AG04450 (cell line): ENCODE measurements at regions not wholly inside any gene's neighbourhood (a gene's known extent, or its start where the extent isn't known, plus 50 kb on each side); places are given as distances from the start of the nearest gene placed in this dataset.
"Not testable (repeated sequence)": the region's sequence is repeated elsewhere in the genome, so short reads cannot be mapped to it uniquely, and the experiment has no call there.

Source experiments
- CTCF ChIA-PET: fragments of 300-600, 350-600 bp; formaldehyde crosslinking; extraction: SDS; loops from one replicate; lab custom pipeline; 2022; ENCODE audit warnings: antibody characterized with exemption, inconsistent platforms; lab: Charles Lee
- POLR2A ChIA-PET: fragments of 350-600 bp; formaldehyde crosslinking; extraction: SDS; loops from one replicate; lab custom pipeline; 2021; ENCODE audit warnings: antibody characterized with exemption, inconsistent platforms; lab: Yijun Ruan, JAX
- DNase-seq: peaks from one replicate; pipeline ENCODE4 v3.0.0-alpha.2; 2011; ENCODE audit warnings: low read depth, low spot score
- H3K27ac ChIP-seq: one replicate; pipeline ENCODE4 v1.5.1; 2012; ENCODE audit warnings: low read depth, low read length, control low read depth
- H3K27me3 ChIP-seq: one replicate; pipeline ENCODE4 v1.6.0; 2012; ENCODE audit warnings: low read length; ENCODE audit not compliant: control insufficient read depth, insufficient read depth
- H3K4me3 ChIP-seq: 2 replicates; pipeline ENCODE4 v1.5.1; 2011; ENCODE audit warnings: mild to moderate bottlenecking, low read depth, low read length, control low read depth
- H3K9me3 ChIP-seq: 2 replicates; pipeline ENCODE4 v1.5.1; 2012; ENCODE audit warnings: low read length; ENCODE audit not compliant: control insufficient read depth, insufficient read depth
- CTCF ChIP-seq: IDR thresholded peaks from 2 replicates; pipeline ENCODE4 v1.5.1; 2011; ENCODE audit warnings: low read depth, low read length, control low read depth, inconsistent platforms

GRCh38 chr12:75628916-75629315 lies 117.5 kb upstream of the KRR1 start:
- TF ChIP-seq CTCF, result no peak
- H3K9me3 ChIP-seq, result no peaks in the 10 kb centered on the region
- no peaks in the 10 kb centered on the region for H3K27me3 ChIP-seq
- POLR2A ChIA-PET, result interaction anchor here (0.6 kb wide), 1 partner anchor 403 kb away, joined by 3 read pairs; the partner anchor contains the start of gene PHLDA1
- DNase-seq, result no peak
- CTCF ChIA-PET, result interaction anchor here (0.8 to 2.1 kb wide), 2 partner anchors 13 to 103 kb away, joined by 4 read pairs; no protein-coding TSS in a partner anchor
- H3K4me3 ChIP-seq, result no peak overlapping the region
- H3K27ac ChIP-seq, result no peak overlapping the region

- no peak for TF ChIP-seq CTCF
- DNase-seq, result no peak
- POLR2A ChIA-PET, result interaction anchor here (0.6 kb wide), 1 partner anchor 403 kb away, joined by 3 read pairs; the partner anchor contains the start of gene PHLDA1
- CTCF ChIA-PET, result interaction anchor here (0.8 to 2.1 kb wide), 2 partner anchors 13 to 102 kb away, joined by 4 read pairs; no protein-coding TSS in a partner anchor
- no peaks in the 10 kb centered on the region for H3K27me3 ChIP-seq
- H3K4me3 ChIP-seq, result no peak overlapping the region
- H3K9me3 ChIP-seq, result no peaks in the 10 kb centered on the region
- H3K27ac ChIP-seq, result no peak overlapping the region
These were observed 117.1 kb upstream of the KRR1 start for GRCh38 chr12:75628511-75628910.

- TF ChIP-seq CTCF, result 0 out of 2 replicates have a peak, but pooled peaks have one; percentile 4
- Histone ChIP-seq H3K27ac (no peak overlapping the region), H3K4me3 (no peak overlapping the region), H3K9me3 (no peaks in the 10 kb centered on the region), H3K27me3 (no peaks in the 10 kb centered on the region)
- ChIA-PET POLR2A (no interaction called here), CTCF (interaction anchor here (0.7 kb wide), 1 partner anchor 401 kb away, joined by 3 read pairs; no protein-coding TSS in a partner anchor)
- no peak for DNase-seq
These were observed 112.3 kb upstream of the KRR1 start for GRCh38 chr12:75623631-75624154.

- ChIA-PET POLR2A (no interaction called here), CTCF (no interaction called here)
- no peaks in the 10 kb centered on the region for H3K9me3 ChIP-seq
- no peak overlapping the region for H3K4me3 ChIP-seq
- TF ChIP-seq CTCF, result no peak
- no peak for DNase-seq
- no peak overlapping the region for H3K27ac ChIP-seq
- H3K27me3 ChIP-seq, result no peaks in the 10 kb centered on the region
These were observed 111.1 kb upstream of the KRR1 start for GRCh38 chr12:75622492-75622891.

- H3K27me3 ChIP-seq, H3K27ac ChIP-seq, DNase-seq, H3K4me3 ChIP-seq, CTCF ChIA-PET, POLR2A ChIA-PET, H3K9me3 ChIP-seq: not testable (repeated sequence)
These were observed 103.0 kb upstream of the KRR1 start for GRCh38 chr12:75614396-75614795.
